GM12891 (cell line): ENCODE measurements at regions not wholly inside any gene's neighbourhood (a gene's known extent, or its start where the extent isn't known, plus 50 kb on each side); places are given as distances from the start of the nearest gene placed in this dataset.

Experiments used
- DNase-seq: peaks from one replicate; pipeline ENCODE4 v3.0.0; 2011; ENCODE audit warnings: low spot score; ENCODE audit not compliant: insufficient read length
- FAIRE-seq: peaks from 2 replicates; lab custom pipeline; 2011; peaks lifted over from hg19 to GRCh38; lab: Jason Lieb, UNC
- PAX5 ChIP-seq: IDR thresholded peaks from 2 replicates; pipeline ENCODE4 v1.6.1; 2011; ENCODE audit warnings: low read length, moderate library complexity, mild to moderate bottlenecking; ENCODE audit not compliant: insufficient read depth, severe bottlenecking
- POLR2A ChIP-seq: IDR thresholded peaks from 2 replicates; pipeline ENCODE4 v1.6.1; 2011; ENCODE audit warnings: low read depth, low read length, control low read depth
- POLR2AphosphoS5 ChIP-seq: IDR thresholded peaks from 2 replicates; pipeline ENCODE4 v1.6.1; 2011; ENCODE audit warnings: low read depth, low read length, control low read depth
- POU2F2 ChIP-seq: IDR thresholded peaks from 2 replicates; pipeline ENCODE4 v1.6.1; 2011; ENCODE audit warnings: low read depth, mild to moderate bottlenecking, control low read depth, low read length, moderate library complexity
- SPI1 ChIP-seq: IDR thresholded peaks from 2 replicates; pipeline ENCODE4 v1.6.1; 2011; ENCODE audit warnings: low read depth, low read length, control low read depth
- TAF1 ChIP-seq: IDR thresholded peaks from 2 replicates; pipeline ENCODE4 v1.6.1; 2011; ENCODE audit warnings: low read depth, low read length, control low read depth

DNA sequence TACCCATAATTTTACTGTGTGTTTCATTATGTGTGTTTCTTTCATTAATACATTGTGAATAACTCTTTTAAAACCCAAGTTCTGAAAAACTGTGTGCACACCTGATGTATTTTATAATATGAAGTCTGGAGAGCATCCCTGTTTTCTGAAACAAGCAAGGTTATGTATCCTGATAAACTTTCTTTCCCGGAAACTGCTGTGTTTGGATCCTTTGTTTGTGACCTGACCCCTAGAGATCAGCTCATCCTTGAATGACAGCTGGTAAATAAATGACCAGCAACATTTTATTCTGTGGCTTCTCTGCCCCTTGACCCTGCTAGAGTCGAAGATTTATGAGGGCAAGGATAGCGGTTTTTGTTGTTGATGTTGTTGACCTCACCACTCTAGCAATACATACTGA, 535.6 kb upstream of the ZFP42 start:
- FAIRE-seq (no peak), DNase-seq (no peak)
- TF ChIP-seq SPI1 (no peak), TAF1 (no peak), POU2F2 (no peak), POLR2A (no peak), PAX5 (no peak), POLR2AphosphoS5 (no peak)

DNA sequence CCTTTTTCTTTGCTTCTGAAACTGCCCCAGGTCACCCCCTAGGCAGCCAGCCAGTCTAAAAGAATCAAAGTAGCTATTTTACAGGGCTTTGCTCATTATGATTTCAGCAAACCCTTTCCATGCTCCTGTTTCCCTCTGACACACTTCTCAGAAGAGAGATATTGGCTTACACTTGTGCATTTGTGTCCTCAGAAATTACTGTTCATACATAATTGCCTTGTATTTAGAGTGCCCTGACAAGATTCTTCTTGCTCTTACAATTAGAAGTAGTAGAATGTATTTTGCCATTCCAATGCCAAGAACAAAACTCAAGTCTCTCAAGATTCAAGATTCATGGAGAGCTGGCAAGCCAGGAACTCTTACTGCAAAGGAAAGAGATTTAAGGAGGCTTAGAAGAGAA, 531.0 kb upstream of the ZFP42 start:
- DNase-seq (no peak), FAIRE-seq (no peak)
- no peak for TF ChIP-seq TAF1
- TF ChIP-seq POU2F2 = no peak
- no peak for TF ChIP-seq POLR2AphosphoS5
- TF ChIP-seq PAX5 = no peak
- TF ChIP-seq SPI1 = no peak
- TF ChIP-seq POLR2A = no peak

DNA sequence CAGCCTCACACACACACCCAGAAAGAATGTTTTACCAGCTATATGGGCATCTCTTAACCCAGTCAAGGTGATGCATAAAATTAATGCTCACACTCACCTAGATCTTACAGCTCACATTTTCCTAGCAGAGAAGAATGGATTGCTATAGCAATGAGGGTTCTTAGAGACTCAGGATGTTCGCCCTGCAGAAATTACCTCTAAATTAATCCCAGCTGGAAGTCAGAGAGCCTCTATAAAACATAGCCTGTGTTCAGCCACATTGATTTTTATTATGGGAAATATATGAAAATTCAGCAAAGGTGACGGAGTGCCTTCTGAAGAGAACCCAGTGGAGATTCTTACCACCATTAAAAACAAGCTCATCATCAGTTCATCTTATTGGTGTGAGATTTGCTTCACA, 528.3 kb upstream of the ZFP42 start:
- no peak for FAIRE-seq
- no peak for TF ChIP-seq POLR2AphosphoS5
- no peak for DNase-seq

DNA sequence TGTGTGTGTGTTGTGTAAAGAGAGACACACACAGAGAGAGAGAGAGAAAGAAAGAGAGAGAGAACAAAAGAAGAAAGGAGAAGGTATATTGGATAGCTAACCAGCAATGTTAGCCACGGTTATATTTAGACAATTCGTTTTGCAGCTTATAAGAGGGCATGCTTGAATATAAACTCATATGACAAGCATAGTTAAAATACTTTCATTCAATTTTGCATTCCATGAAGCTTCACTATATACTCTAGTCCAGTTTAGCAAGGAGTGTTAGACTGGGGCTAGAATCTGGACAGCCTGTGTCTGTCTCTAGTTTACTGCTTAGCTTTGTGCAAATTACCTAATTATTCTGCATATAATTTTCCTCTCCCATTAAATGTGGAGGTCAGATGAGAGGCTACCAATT, 525.9 kb upstream of the ZFP42 start:
- TF ChIP-seq POLR2AphosphoS5 (no peak), SPI1 (no peak), POLR2A (no peak), POU2F2 (no peak), TAF1 (no peak), PAX5 (no peak)
- FAIRE-seq (no peak), DNase-seq (no peak)

DNA sequence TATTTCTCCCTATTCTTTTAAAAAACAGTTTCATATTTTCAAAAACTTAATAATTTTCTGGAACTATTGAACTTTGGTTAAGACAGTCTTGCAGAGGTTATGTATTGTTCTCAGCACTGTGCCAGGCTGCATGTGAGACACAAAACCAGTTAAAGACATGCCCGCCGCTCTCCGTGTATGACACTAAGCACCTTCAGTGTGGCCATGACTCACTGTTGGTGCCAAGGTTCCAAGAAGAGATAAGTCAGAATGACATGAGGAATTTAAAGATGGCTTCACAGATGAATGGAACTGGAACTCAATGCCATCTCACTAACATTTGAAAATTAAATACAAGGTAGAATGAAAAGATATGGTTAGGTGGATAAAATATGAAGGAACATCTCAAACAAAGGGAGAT, 525.5 kb upstream of the ZFP42 start:
- TF ChIP-seq PAX5 = no peak
- no peak for TF ChIP-seq TAF1
- no peak for TF ChIP-seq POU2F2
- TF ChIP-seq POLR2AphosphoS5 = no peak
- no peak for TF ChIP-seq SPI1
- no peak for FAIRE-seq
- no peak for DNase-seq

DNA sequence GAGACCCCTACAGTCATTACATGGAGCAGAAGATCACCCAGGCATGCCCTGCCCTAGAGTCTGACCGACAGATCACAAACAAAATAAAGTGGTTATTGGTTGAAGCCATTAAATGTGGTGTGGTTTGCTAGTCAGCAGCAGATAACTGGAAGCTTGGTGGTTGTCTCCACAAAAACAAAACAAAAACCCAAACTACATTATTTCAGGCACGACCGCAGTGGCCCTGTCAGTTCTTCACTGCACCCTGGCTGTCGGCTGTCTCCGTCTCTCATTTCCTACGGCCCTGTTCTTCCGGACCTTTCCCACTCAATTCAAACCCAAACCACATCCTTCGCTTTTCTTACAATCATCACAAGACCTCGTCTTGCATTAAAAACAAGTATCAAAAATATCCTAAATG, 521.3 kb upstream of the ZFP42 start:
- FAIRE-seq = no peak
- DNase-seq = no peak
- TF ChIP-seq SPI1 = no peak
- TF ChIP-seq POU2F2 = no peak
- TF ChIP-seq PAX5 = no peak
- no peak for TF ChIP-seq POLR2A
- no peak for TF ChIP-seq TAF1
- TF ChIP-seq POLR2AphosphoS5 = no peak

DNA sequence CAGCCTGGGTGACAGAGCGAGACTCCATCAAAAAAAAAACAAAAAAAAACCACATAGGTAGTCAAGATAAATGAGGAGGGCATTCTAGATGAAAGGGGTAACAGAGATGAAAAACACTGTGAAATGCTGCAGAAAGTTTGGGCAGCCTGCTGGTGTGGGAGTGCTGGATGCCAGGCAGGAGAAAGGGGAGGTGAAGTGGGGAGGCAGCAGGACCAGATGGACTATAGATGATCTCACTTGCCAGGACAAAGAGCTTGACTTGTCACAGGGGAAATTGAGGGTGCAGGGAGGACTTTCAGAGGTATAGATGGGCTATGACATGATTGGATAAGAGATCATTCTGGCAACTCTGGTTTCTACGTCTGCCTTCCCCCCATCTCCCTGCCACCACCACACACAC, 519.7 kb upstream of the ZFP42 start:
- no peak for DNase-seq
- no peak for FAIRE-seq
- TF ChIP-seq POU2F2 (no peak), POLR2AphosphoS5 (no peak), TAF1 (no peak), SPI1 (no peak), PAX5 (no peak), POLR2A (no peak)

DNA sequence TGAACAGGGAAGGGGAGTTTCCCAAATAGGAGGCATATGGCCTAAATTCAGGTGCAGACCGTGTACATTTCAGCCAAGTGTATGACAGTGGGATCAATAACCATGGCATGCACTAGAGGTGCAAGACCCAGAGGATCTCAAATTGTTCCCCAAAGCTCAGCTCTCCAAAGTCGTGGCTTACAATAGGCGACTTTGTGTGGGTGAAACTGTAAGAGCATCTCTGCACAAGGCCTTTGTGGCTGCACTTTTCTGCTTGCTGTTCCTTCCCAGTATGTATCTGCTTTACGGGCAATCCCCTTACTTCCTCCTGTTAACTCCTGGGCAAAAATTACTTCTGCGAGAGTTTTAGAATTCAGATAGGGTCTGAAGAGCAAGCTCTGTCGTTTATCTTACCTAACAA, 518.3 kb upstream of the ZFP42 start:
- no peak for TF ChIP-seq TAF1
- no peak for TF ChIP-seq SPI1
- no peak for TF ChIP-seq POLR2AphosphoS5
- no peak for TF ChIP-seq POLR2A
- no peak for TF ChIP-seq PAX5
- TF ChIP-seq POU2F2 = no peak
- no peak for FAIRE-seq
- no peak for DNase-seq

DNA sequence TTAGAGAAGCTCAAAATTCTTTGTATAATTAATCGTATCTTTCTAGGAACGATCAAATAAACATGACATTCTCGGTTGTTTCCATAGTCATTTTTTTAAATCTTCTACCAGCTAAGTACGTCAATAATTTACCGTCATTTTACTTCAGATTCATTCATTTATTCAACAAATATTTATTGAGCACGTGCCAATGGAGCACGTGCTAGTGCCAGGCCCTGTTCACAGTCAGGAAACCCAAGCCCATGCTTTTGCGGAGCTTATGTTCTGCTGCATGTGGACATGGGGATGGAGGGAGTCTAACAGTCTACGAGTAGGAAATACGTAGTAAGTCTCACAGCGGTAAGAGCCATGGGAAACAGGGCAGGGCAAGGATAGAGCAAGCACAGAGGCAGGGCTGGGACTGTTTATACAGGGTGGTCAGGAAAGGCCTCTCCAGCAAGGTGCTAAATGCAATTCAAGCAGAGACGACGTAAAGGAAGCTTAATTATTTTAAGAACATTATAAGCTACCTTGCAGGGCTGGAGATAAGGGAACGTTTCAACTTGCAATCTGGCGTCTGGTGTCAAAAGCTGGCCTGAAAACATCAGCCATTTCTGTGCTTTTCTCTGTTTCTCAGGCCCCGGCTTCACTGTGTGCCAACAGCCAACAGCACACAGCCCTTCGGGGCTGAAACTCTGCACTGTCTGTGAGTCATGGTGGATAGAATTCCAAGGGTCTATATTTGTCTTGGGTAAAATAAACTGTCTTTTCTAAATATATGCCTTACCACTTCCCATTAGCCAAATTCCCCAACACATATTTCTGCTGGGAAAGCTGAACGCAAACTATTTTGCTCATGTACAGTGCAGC, 517.1 kb upstream of the ZFP42 start:
- TF ChIP-seq POLR2AphosphoS5 = no peak
- no peak for TF ChIP-seq PAX5
- TF ChIP-seq TAF1 = no peak
- no peak for DNase-seq

DNA sequence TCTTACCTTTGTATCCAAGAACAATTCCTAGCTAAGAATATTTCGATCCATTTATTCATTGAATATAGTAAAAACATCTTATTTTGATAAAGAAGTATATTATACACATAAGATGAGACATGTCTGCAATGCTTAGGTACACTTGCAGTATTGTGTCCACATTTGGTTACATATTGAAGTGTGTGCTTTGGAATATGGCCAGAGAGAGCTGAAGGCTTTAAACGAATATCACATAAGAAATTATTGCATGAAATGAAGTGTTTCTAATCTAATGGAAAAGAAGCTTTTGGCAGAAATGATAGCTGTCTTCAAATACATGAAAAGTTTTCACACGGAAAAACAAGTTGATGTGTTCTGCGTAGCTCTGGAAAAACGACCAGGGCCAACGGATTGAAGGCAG, 516.1 kb upstream of the ZFP42 start:
- TF ChIP-seq POLR2AphosphoS5 = no peak
- no peak for TF ChIP-seq POU2F2
- TF ChIP-seq TAF1 = no peak
- TF ChIP-seq PAX5 = no peak
- TF ChIP-seq POLR2A = no peak
- no peak for TF ChIP-seq SPI1
- no peak for DNase-seq
- no peak for FAIRE-seq

More for the DNA sequence above, 517.1 kb upstream of the ZFP42 start:
- FAIRE-seq = no peak
